Fibroblast of skin of left biceps (primary cell): ENCODE measurements at regions not wholly inside any gene's neighbourhood (a gene's known extent, or its start where the extent isn't known, plus 50 kb on each side); places are given as distances from the start of the nearest gene placed in this dataset.

Experiments used
- DNase-seq, 2 experiments: peaks; one replicate each; pipeline ENCODE4 v3.0.0-alpha.2; 2013; ENCODE audit warnings: low read depth in 2 of 2

DNA sequence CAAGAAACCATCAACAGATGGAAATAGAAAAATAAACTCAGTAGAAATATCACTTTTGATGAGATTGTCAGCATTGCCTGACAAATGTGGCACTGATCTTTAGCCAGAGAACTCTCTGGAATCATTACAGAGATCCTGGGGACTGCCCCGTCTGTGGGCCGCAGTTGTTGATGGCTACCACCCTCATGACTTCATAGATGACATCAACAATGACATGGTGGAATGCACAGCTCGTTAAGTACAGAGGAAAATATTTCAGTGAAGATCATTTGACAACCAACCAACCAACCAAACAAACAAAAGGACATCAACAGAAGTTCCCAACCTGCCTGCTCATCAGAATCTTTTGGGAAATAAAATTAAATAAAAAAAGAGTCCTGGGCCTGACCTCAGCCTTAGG, 132.6 kb downstream of the UCHL1 start:
- no peak for DNase-seq

GRCh38 chr4:41390661-41391060, 133.9 kb downstream of the UCHL1 start:
- DNase-seq, result no peak

- DNase-seq, result no peak
Observed at GRCh38 chr4:41391271-41391670, 134.5 kb downstream of the UCHL1 start.

DNA sequence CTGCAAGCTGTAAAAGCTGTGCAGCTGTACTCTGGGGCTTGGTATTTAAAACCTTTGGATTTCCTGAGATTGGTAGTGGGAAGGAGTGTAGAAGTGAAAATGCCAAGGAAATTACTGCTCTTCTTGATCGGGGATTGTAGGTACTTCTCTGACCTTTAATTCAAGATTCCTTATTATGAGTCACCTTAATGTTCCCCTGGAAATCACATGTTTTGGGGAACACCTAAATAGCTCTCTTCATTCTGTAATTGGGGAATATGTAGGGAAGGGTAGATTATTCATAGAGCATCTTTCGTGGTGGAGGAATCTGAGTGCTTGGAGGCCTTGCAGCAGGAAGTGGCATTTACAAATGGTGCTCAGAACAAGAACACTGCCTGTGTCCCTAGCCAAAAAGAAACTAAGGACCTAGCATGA, 137.8 kb downstream of the UCHL1 start:
- DNase-seq, result no peak

GRCh38 chr4:41396214-41396613, 139.5 kb downstream of the UCHL1 start:
- no peak for DNase-seq

DNA sequence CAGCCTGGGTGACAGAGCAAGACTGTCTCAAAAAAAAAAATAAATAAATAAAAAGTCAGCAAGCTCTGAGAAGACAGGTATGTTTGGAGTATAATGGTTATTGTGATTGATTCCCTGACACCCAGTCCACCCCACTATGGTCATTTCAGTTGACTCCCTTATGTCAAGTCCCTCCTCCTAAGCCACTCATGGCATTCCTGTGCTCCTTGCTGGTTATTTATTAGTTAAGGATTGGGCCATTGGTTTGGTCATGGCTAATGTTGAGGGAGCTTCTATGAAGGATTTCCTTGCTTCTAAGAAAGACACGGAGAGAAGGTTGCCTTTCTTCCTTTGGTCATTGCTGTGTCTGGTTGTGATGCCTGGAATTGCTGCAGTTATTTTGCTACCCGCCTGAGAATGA, 140.1 kb downstream of the UCHL1 start:
- no peak for DNase-seq

DNA sequence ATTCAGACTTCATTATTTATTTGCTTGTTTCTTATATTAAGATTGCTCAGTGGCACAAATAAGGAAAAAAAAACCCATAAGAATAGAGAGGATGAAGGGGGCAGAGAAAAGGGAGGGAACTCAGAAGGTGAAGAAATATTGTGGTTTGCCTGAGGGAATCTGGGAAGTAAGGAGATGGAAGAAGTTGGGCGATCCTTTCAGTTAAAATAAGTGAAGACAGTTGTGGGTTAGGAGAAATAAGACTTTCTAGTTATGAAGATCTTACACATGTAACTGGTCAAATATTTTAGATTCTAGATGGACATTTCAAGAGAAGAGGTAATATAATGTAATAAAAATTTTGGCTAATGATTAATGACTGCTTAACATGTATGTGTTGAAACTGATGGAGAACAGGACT, 138.7 kb upstream of the LIMCH1 start:
- DNase-seq, result peak in 1 of 2 experiments; percentile 29

- peak in 1 of 2 experiments; percentile 7 for DNase-seq
Observed at GRCh38 chr4:41400296-41400695, 137.7 kb upstream of the LIMCH1 start.

GRCh38 chr4:41405464-41406112, 132.4 kb upstream of the LIMCH1 start:
- no peak for DNase-seq

- DNase-seq, result no peak
Observed at GRCh38 chr4:41406113-41406516, 131.8 kb upstream of the LIMCH1 start.

DNA sequence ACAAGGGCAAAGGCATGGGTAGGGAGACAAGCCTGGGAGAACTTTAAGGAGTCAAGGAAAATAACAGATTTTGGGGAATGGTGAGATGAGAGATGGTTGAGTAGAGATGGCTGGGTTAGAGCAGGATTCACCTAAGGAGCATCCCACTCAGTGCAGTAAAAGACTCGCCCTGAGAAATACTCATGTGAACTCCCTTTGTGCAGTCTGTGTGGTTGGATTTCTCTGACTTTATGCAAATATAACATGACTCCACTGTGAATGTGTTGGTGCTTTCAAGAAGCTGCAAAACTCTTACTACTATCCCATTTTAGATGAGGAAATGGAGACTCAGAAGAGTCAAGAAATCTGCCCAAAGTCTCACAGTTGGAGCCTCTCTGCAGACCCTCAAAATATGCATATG, 129.8 kb upstream of the LIMCH1 start:
- no peak for DNase-seq

DNA sequence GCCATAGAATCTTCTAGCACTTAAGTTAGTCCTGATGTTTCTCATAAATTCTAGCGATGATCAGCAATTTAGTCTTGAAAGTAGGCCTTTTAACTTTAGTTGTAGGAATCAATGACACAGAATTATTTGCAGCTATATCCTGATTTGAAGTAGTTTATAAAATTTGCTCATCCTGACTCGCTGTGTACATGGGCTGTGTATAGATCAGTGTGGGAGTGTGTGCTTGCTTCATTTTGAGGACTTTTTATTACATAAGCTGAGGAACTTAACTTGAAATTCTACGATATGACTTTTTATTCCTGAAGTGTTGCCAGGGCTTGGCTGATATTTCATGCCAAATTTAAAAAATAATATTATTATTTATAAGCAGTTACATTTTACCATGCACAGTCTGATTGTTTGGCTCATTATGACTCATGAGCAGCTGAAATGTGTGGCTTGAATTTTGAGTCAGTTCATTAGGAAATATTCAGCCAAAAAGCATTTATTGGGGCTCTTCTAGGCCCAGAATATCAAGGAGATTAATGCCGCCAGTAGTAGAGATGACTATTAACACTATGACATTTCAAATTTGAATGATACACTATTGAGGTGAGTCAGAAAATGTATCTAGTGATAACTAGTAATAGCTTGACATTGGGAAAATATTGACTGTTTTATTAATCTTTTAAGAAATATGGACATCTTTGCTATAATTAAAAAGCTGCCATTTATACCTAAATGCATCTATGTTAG, 128.9 kb upstream of the LIMCH1 start:
- no peak for DNase-seq

GRCh38 chr4:41409594-41409895, 128.4 kb upstream of the LIMCH1 start:
- DNase-seq, result no peak

GRCh38 chr4:41410049-41410448, 127.9 kb upstream of the LIMCH1 start:
- DNase-seq, result no peak

GRCh38 chr4:41413670-41414411, 124.1 kb upstream of the LIMCH1 start:
- no peak for DNase-seq

GRCh38 chr4:41414412-41414779, 123.6 kb upstream of the LIMCH1 start:
- no peak for DNase-seq

- no peak for DNase-seq
Observed at GRCh38 chr4:41418444-41418843, 119.5 kb upstream of the LIMCH1 start.

GRCh38 chr4:41420541-41420940, 117.4 kb upstream of the LIMCH1 start:
- DNase-seq, result no peak

DNA sequence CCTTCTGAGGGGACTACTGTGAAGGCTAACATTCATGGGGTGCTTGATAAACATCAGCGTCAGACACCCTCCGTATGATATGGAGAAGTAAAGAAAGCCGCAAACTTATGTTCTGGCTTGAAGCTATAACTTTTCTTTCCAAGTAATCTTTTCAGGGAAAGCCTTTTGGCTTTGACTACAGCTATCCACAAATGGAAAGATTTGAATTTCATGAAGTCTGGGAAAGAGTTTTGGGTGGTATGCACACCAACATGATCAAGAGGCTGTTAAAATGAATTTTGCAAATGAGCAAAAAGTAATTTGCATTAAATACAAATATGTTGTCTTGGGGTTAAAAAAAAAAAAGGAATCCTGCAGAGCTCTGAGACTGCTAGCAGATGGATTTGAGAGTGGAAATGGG, 114.8 kb upstream of the LIMCH1 start:
- no peak for DNase-seq

GRCh38 chr4:41424522-41424921, 113.4 kb upstream of the LIMCH1 start:
- DNase-seq, result no peak

- DNase-seq, result no peak
Observed at GRCh38 chr4:41425650-41426049, 112.3 kb upstream of the LIMCH1 start.

DNA sequence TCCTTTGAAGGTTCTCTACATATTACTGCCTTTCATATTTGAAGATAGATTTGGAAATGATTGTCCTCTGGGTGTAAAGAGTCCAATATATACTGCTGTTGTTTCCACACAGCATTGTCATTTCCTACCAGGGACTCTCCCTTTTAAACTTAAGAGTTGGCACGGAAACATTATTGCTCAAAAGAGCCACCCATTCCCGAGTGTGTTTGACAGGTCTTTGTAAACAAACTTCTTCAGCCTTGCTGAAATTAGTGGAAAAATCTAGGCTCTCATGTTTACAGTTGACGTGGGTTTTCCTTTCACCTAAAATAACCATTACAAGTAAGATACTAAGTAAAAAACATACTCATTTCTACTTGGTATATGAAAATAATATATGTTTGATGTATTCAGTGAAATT, 111.4 kb upstream of the LIMCH1 start:
- DNase-seq, result no peak

DNA sequence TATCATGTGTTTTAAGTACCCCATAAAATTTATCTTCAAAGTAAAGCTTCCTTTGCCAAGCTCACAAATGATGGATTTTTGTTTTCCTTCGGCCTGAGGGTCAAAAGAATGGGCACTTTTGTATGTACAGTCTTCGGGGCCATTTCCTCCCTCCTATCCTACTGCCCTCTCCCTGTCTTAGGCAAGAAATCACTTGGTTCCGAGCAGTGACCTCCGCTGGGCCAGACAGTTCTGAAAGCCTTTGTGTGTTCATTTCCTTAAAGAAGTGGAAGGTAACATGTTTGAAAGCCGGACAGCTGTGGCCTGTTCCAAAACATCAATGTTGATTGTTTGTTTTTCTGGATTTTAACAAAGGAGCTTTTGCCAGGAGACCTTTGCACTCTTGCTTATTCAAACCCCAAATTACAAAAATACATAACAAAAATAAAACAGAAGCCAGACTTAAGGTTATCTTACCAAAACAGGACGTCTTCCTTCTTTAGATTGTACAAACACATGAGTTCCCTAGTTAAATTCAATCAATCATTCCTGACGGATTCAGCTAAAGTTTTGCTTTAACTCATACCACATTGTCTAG, 110.6 kb upstream of the LIMCH1 start:
- DNase-seq, result no peak
